NCI-H748 treated with DMSO at 0.1 percent for 48 hours (cell line): ENCODE measurements at regions not wholly inside any gene's neighbourhood (a gene's known extent, or its start where the extent isn't known, plus 50 kb on each side); places are given as distances from the start of the nearest gene placed in this dataset.
"Not testable (repeated sequence)": the region's sequence is repeated elsewhere in the genome, so short reads cannot be mapped to it uniquely, and the experiment has no call there.

Source experiments
- DNase-seq: peaks from one replicate; lab custom pipeline; 2025; lab: John Stamatoyannopoulos, UW

DNA sequence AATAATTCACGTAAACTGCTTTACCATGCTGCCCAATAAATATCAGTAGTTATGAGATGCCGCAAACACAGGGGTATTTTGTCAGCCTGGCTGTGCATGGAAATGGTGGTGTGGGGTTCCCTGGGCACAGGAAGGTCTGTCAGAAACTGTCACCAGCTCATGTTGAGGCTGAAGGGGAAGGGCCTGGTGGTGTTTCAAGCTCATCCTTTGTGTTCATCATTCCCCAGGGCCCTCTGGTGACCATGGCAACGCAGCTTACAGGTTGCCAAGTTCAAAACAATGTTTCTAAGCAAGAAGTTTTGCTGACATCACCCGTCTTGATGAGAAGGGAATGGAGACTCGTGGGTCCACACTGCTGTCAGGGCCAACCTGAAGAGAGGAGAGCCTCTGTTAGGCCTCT, 348.9 kb upstream of the C16orf82 start:
- no peak for DNase-seq

DNA sequence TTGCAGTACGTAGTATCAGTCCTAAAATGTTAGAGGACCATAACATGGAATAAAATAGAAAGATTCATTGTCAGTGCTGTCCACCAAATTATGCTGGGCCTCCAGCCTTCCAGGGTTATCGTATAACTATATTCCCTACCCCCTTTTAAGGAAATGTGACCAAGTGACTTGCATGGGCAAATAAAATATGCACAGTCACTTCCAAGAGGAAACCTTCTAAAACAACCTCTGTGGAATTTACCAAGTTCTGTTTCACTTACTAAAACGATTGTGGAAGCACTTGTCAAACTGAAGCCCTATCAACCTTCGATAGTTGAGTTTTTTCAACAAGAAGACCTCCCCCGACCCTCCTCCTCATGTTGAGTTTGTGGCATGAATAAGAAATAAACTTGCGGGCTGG, 345.4 kb upstream of the C16orf82 start:
- DNase-seq: no peak

DNA sequence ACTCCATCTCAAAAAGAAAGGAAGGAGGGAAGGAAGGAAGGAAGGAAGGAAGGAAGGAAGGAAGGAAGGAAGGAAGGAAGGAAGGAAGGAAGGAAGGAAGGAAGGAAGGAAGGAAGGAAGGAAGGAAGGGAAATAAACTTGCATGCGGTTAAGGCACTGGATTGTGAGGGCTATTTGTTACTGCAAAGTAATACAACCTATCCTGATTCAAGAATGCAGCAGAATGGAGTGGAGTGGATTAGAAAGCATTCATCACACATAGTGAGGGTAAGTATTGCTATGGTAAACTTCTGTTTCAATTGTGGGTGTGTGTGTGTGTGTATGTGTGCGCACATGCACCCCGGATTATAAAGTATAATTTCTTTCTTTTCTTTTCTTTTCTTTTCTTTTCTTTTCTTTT, 344.8 kb upstream of the C16orf82 start:
- not testable (repeated sequence) for DNase-seq

DNA sequence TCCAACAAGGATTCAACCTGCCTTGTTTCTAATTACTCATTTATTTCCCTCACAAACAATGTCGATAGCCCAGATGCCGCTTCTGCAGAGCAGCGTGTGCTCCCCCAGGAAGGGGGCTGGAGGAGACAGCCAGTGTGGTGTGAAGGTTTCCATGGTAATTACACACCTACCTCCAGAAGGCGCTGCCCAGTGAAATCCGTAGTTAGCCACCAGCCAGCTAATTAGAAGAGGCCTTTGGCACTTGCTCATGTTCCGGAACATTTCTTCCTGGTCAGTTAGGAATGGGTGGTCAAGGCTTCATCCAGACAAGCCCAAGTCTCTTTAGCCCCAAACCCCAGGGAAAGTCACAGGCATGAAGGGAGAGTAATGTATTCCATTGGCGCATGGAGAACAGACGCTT, 342.5 kb upstream of the C16orf82 start:
- no peak for DNase-seq

DNA sequence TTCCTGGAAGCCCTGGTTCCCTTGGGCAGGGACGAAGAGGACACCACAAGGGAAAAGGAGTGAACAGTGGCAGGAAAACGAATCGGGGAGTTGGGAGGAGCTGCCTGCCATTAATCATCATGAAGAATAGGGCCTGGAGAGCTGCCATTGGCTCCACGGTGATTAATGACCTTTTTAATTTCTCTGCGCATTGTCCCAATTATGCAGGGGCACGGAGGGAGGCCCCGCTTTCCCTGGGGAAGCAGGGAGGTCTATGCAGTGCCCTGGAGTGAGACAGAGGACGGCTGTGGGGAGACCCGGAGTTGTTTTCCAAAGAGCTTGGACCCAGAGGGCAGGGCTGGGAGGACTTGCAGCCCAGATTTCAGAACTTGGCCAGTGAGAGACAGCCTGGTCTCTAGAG, 338.9 kb upstream of the C16orf82 start:
- DNase-seq: no peak

DNA sequence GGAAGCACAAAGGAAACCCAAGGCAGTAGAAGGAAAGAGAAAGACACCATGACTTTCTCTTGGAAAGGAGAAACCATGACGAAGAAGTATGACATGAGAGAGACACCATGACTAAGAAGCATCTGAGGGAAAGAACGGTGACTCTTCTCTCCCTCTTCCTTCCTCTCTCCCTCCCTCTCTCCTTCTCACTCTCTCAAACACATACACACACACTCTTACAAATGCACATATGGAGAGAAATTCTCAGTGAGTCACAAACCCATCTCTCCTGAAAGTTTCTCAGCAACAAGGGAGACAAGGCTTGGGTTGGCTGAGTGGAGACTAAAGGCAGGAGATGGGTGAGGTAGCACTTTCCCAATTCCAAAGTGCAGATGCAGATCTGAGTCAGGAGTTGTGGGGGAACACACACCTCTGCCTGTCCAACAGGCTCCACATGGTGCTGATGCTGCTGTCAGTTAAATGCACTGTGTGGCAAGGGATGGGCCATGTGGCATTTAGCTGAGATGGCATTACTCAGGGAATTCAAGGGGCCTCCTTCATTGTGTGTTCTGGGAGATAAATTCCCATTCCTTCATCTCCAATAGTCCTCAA, 336.7 kb upstream of the C16orf82 start:
- no peak for DNase-seq

DNA sequence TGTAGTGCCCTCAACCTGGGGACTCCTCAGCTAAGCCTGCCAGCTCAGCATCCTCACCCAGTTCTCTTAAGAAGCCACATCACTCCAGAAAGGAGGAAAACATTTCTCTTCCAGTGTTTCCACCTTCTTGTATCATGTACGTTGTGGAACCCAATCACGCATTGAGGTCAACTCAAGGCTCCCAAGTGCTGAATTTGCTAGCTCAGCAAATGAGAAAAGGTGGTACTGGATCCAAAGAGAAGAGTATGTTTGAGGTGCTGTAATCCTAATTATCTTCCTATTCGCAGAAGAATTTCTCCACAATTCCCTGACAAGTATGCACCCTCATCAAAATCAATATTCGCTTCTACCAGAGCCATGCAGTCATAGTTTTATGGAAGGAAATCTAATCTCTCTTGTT, 335.0 kb upstream of the C16orf82 start:
- no peak for DNase-seq

DNA sequence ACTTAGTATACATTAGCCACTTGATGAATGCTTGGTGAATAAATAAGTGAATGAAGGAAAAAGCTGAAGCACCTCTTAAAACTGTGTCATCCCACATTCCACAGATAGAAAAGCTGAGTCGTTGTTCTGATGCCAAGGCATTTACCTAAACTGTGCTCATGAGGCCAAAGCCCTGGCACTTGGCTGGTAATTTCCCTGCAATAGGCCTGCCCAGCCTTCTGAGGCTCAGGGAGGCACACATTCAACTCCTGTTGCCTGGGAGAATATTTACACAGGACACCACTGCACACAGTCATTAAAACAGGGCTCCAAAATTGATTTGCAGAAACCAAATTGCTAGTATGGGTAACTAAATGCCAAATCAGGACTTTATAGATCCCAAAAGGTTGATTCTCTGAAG, 333.0 kb upstream of the C16orf82 start:
- DNase-seq: no peak

DNA sequence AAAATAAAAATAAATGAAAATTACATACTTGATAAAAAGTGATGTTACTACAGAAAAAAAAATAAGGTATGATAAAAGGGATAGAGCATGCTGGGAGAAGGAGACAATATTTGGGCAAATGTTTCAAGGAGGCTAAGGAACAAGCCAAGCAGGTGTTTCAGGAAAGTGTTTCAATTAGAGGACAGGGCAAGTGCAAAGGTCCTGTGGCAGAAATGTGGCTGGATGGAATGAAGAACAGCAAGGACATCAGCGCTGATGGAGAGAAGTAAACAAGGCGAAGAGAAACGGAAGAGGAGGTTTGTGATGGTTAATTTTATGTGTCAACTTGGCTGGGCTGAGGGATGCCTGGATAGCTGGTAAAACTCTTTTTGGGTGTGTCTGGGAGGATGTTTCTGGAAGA, 331.2 kb upstream of the C16orf82 start:
- no peak for DNase-seq

DNA sequence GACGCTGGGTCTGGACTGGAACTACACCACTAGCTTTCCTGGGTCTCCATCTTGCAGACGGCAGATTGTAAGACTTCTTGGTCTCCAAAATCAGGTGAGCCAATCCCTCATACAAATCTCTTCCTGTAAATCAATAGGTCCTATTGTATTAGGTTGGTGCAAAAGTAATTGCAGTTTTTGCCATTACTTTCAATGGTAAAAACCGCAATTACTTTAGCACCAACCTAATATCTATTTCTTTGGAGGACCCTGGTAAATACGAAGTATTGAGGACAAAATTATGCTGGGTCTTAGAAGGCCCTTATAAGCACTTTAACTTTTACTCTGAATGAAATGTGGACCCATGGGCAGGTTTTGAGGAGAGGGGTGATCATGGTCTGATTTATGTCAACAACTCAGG, 330.6 kb upstream of the C16orf82 start:
- no peak for DNase-seq

DNA sequence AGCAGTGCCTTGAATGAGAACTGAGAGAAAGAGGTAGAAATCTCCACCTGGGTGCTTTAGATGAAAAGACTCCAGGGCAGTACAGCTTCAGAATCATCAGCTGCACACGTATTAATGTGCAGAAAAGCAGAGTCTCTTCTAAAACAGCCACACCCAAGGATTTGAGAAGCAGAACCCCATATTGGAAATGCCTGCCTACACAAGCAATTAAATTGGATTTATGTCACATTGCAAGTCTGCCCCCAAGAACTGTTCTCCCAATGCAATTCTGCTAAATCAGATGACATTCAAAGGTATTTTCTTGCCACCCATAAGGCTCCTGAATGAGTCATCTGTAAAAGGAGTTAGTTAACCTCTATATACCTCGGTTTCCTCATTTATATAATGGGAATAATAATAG, 326.0 kb upstream of the C16orf82 start:
- no peak for DNase-seq

DNA sequence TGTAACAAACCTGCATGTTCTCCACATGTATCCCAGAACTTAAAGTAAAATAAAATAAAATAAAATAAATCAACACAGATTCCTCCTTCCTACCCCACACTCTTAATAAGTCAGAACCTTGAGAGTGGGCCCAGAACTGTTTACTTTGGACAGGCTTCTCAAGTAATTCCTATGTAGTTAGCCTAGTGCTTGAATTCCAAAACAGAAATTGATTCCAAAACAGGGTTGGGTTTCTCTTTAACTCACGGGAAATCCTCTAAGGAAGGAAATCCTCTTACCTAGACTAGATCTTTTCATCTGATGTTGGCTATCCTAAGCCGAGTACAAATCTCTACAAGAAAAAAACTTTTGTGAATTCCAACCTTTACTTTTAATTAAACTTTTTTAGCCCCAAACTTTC, 324.7 kb upstream of the C16orf82 start:
- DNase-seq: no peak

DNA sequence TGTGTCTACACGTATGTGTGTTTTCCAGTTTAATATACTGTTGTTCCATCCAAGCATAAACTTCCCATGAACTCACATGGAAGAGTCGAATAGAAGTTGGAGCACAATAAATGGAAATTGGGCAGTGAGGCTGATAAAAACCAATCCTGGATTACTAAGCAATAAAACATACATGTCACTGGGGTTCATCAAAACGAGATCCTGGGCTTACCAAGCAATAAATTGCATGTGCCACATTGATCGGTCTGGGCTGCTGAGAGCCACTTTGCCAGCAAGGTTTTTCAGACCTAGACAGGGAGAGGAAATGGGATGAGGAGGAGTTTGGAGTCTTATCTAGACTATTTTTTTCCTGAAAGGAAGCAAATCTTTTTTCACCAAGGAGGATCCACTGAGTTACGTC, 322.3 kb upstream of the C16orf82 start:
- DNase-seq: no peak

DNA sequence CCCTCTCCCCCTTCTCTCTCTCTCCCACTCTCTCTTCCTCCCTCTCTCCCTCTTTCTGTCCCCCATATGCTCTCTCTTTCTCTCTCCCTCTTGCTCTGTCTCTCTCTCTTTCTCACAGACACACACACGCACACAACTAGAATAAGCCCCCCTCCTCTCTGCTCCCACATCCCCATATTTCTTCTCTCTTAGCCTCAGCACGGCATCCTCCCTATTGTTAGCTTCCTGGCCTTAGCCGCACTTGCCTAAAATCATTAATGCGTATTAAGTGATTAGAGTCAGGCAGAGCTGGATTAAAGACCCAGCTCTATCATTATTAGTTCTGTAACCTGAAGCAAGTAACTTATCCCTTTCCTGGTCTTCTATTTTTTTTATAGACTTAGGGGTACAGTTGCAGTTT, 319.0 kb upstream of the C16orf82 start:
- DNase-seq: no peak

DNA sequence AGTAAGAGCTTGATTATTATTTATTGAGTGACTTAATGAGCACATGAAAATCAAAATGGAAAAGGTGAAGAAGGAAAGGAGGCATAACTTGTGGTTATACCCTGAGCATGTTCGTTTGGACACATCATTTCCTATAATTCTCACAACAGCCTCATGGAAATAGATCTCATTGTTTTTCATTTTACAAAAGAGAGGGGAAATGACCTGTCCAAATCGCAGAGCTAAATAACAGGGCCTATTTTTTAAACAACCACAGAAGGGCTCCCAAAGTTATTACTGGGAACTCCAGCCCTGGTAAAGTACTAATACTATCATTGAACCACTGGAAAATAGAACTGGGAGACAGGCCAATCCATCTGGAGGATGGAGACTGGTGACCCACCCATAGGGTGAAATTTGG, 317.7 kb upstream of the C16orf82 start:
- DNase-seq: no peak

DNA sequence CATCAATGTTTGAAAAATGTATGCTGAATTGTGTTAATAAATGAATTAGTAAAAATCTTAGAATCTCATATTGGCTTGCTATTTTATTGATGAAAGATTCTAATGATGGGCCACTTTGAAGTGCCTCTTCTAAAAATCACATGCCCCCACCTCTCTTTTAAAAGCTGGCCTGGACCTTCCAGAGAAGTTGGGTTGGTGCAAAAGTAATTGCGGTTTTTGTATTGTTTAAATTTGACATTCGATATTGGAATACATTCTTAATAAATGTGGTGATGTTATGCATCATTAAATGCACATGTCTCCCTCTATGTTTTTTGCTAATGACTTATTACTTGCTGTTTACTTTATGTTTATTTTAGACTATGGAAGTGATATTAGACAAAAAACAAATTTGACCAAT, 314.6 kb upstream of the C16orf82 start:
- no peak for DNase-seq

DNA sequence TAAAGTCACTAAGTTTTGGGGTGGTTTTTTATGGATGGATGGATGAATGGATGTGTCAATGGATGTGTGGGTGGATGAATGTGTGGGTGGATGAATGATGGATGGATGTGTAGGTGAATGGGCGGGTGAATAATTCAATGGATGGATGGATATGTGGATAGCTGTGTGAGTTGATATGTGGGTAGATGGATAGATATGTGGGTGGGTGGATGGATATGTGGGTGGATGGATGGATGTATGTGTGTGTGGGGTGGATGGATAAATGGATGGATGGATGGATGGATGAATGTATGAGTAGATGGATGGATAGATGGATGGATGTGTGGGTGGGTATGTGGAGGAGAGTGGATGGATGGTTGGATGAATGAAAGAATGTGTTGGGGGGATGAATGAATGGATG, 310.1 kb upstream of the C16orf82 start:
- DNase-seq: no peak

DNA sequence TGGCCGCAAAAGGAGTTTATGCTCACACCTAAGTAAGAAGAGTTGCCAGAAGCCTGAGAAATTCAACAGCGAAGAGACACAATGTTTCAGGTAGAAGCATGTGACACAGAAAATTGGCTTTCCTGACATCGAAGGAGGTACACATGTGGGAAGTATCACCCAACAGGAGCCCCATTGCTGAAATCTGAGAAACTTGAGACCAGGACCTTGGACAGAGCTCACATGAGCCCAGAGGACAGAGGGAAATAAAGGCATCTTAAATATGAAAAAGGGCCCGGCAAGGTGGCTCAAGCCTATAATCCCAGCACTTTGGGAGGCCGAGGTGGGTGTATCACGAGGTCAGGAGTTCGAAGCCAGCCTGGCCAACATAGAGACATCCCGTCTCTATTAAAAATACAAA, 304.1 kb upstream of the C16orf82 start:
- DNase-seq: no peak

DNA sequence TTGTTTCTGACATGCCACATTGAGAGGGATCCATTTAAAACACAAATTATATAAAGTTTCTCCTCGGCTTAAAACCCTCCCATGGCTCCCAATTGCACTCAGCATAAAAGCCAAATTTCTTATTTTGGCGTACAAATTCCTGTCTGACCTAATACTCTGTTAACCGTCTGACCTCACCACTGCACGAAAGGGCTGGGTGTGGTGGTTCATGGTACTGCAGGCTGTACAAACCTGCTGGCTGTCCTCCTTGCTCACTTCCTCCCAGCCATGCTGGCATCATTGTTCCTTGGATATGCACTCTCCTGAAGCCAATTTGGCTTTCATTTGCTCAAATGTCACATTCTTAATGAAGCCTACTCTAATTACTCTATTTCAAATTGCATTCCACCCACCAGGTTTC, 301.6 kb upstream of the C16orf82 start:
- no peak for DNase-seq

DNA sequence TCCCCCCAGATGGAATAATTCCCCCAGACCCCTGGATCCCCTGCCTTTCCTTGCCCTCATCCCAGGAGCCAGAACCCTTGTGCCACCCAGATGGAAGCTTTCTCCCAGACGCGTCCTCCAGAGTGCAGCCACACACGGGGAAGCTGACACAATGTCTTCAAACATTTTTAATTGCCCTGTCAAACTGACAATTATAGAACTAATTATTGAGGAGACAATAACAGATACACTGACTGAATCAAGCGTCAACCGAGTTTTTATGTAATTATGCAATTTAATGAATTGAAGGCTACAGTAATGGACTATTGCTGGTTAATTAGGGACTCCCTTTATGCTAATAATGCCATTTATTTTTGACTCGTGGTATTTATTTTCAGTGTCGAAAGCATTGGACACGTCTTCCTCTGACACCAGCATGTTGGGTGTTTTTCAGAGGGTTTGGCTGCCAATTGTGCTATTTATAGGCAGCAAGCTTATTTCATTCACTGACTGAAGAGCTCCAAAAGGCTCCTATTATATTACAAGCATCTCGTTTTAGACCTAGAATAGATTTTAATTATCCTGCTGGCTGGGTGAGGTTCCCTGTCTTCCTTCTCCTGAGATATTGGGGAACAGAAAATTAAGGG, 298.2 kb upstream of the C16orf82 start:
- DNase-seq: peak; percentile 29

DNA sequence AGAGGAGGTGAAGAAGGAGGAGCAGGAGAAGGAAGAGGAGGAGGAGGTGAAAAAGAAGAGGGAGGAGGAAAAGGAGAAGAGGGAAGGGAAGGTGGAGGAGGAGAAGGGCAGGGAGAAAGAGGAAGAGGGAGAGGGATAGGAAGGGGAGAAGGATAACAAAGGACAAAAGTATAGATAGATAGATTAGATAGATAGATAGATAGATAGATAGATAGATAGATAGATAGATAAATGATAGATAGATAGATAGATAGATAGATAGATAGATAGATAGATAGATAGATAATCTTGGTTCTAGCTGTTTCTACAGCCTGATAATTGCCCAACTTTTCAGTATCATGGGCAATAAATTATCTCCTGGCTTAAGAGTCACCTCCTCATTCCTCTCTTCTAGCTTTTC, 296.2 kb upstream of the C16orf82 start:
- no peak for DNase-seq

DNA sequence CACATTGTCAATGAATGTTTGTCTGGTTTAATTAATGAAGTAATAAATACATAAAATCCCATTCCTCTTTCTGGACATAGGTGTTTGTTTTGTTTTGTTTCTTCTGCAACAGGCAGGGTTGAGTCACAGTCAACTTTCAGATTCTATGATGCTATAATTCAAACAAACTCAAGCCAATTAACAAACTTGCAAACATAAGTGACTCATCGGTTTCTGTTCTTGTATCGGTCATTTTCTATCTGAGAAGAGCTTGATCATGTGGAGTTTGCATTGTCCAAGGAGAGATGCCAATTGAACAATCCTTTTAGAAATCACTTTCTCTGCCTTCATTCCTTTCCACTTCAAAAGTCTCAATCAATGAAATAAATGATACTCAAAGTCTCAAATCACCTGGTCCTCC, 294.2 kb upstream of the C16orf82 start:
- DNase-seq: peak; percentile 32

DNA sequence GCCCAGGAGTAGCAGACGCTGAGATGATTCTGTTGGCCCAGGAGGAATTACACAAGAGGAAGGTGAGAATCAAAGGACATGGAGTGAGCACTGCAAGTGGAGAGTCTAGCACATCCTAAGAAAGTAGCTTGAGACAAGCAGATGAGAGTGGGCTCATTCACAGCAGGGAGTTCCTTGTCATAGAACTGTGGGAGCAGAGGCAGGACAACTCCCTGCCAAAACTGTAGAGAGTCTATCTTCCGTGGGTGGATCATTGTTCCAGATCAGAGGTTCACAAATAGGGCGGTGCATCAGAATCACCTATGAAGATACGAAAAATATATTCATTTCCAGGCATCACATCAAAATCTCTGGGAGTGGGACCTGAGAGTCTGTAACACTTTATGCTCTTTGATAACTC, 288.9 kb upstream of the C16orf82 start:
- no peak for DNase-seq

DNA sequence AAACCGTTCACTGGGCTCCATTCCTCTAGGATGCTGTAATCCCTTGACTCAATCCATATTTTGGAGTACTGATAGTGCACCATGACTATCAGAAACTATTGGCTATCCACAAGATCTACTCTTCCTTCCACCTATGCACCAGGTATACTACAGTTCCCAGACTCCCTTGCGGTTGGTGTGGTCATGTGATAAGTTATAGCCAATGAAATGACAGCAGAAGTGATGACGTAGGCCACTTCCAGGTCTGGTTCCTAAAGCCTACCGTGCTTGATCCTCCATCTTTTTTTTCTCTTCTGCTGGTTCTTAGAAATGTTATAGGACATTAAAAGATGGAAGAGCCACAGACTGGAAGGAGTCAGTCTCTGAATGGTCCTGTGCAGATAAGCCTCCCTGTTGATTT, 278.8 kb upstream of the C16orf82 start:
- no peak for DNase-seq

DNA sequence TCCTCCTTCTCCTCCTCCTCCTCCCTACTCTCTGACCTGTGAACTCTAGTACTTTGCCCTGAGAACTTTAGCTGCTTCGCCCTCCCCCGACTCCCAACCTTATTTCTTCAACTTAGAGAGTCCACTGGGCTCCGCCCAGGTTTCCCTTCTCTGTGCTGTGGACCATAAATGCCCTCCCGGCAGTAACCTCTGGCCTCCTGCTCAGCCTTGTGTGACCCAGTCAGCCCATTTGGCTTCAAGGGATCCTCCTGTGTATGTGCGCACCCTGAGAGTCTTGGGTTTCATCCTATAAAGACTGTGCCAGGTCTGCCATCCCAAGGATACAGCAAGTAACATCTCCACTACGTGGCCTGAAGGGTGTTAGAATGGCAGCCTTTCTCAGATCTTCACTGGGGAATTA, 275.6 kb upstream of the C16orf82 start:
- no peak for DNase-seq
